ENCODE measurements at regions not wholly inside any gene's neighbourhood (a gene's known extent, or its start where the extent isn't known, plus 50 kb on each side); places are given as distances from the start of the nearest gene placed in this dataset.

DNA sequence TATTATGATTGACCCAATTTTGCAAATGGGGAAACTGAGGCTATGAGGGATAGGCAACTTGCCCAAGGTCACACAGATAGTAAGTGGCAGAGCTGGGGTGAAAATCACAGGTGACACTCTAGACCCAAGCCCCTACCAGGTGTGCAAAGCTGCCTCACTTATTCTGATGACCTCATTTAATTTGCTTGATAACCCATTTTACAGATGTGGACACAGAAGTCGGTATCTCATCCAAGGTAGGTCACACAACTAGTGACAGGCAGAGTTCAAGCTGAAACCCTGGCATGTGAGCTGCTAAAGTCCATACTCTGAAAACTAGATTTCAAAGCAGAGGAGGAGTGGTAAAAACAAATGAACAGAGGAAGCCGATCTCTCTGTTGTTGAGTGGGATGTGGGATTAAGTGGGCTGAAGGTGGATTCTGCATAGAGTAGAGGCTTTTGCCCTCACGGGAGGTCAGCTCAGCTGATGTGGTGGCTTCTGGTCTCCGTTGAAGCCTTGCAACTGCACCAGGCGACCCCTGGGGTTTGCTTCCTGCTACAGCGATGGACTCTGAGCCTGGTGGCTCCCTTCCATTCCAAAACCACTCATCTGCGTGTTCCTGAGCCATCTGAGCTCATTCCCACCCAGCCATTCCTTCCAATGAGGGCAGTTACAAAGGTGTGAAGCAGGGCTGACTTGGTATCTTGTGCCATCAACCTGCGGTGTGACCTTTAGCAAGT, 164.3 kb upstream of the FHL2 start:
- Histone ChIP-seq H3K27ac (no peak overlapping the region), H3K4me1 (no peaks in the 10 kb centered on the region; the same call in 1 of the 2 replicates), H3K9me3 (no peaks in the 10 kb centered on the region), H3K9ac (no peak overlapping the region), H3K27me3 (no peaks in the 10 kb centered on the region), H4K20me1 (no peaks in the 10 kb centered on the region), H3K36me3 (no peaks in the 10 kb centered on the region), H3K4me3 (no peak overlapping the region), H3K4me2 (no peak overlapping the region)
- TF ChIP-seq Cebpa-rat (IDR thresholded peaks at IDR 0.05), result no peak

DNA sequence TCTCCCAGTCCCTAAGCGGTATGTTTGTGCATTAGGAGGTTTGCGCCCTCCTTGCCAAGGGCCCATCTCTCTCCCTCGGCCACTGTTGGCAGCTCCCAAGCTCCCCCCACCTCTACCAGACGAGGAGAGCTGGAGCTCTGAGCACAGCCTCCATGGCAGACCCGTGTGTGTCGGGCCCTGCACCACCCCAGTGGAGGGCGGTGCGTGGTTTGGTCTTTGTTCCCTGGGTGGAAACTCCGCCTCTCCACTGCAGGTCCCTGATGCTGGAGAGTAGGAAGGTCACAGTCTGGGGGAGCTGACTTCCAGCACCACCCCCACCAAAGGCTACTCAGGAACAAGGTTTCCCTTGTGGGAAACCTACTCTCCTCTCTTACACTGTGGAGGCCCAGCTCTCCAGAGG, 162.6 kb upstream of the FHL2 start:
- Histone ChIP-seq H3K4me1 (no peaks in the 10 kb centered on the region), H4K20me1 (no peaks in the 10 kb centered on the region), H3K9me3 (no peaks in the 10 kb centered on the region), H3K4me2 (no peak overlapping the region), H3K9ac (no peak overlapping the region), H3K27me3 (no peaks in the 10 kb centered on the region), H3K27ac (no peak overlapping the region), H3K4me3 (no peak overlapping the region), H3K36me3 (no peaks in the 10 kb centered on the region)
- TF ChIP-seq Cebpa-rat (IDR thresholded peaks at IDR 0.05), result no peak

DNA sequence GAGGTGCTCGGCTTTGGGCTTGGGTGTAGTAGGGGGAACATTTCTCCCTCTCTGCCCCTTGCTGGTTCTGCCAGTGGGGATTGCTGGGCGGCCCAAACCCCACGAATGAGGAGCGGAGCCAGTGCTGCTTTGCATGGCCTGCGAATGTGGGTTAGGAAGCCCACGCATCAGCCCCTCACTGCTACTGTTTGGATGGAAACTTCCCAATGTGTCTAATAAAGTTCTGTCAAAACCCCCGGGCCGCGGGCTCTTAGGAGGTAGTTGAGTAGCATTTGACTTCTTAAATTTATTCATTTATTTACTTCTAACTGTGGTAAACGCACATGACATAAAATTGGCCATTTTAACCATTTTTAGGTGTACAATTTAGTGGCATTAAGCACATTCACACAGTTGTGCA, 161.3 kb upstream of the FHL2 start:
- H3K36me3 ChIP-seq, result no peaks in the 10 kb centered on the region
- H4K20me1 ChIP-seq, result no peaks in the 10 kb centered on the region
- no peak for TF ChIP-seq Cebpa-rat (IDR thresholded peaks at IDR 0.05)
- no peak overlapping the region for H3K9ac ChIP-seq
- H3K4me3 ChIP-seq, result no peak overlapping the region
- no peaks in the 10 kb centered on the region for H3K4me1 ChIP-seq
- H3K27ac ChIP-seq, result no peak overlapping the region
- H3K4me2 ChIP-seq, result no peak overlapping the region
- no peaks in the 10 kb centered on the region for H3K27me3 ChIP-seq
- no peaks in the 10 kb centered on the region for H3K9me3 ChIP-seq

DNA sequence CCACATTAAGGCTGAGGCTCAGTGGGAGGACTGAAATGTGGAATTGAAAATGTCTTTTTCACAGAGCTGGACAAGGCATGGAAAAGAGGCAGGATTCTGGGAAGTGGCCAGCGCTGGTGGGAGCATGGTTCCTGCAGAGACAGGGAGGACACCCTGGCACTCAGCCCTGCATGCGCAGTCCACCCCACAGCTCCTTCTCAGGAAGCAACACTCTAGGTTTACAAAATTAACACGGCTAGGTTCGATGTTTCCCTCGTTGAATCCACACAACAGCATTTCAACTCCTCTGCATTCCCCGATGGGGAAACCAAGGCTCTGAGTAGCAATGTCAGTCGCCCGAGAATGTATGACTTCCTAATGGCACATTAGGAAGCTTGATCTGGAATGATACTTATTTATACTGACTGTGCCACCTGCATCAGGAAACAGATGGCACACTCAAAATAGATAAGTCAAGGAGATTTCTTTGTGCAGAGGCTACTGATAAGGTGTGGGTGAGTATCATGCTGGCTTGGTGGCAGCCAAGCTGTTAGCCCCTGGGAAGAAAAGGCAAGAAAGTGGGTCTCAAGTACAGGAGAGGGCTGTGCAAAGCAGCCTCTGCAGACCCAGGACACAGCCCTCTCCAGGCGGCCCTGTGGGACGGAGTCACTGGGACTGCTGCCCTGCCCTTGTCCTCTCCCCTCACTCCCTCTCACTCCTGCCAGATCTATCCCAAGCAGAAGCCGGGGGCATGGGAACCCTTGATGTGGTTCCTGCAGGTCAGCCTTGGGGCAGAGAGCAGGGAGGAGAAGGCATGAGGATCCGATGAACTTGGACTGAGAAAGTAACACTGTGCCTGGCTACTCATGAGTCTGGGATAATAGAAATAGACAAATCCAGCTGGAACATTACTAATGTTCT, 158.4 kb upstream of the FHL2 start:
- H4K20me1 ChIP-seq, result no peaks in the 10 kb centered on the region
- no peak for TF ChIP-seq Cebpa-rat (IDR thresholded peaks at IDR 0.05)
- H3K9ac ChIP-seq, result no peak overlapping the region
- no peaks in the 10 kb centered on the region for H3K4me1 ChIP-seq
- no peaks in the 10 kb centered on the region for H3K27me3 ChIP-seq
- no peak overlapping the region for H3K4me2 ChIP-seq
- H3K9me3 ChIP-seq, result no peaks in the 10 kb centered on the region
- no peak overlapping the region for H3K27ac ChIP-seq
- H3K4me3 ChIP-seq, result no peak overlapping the region
- H3K36me3 ChIP-seq, result no peaks in the 10 kb centered on the region

DNA sequence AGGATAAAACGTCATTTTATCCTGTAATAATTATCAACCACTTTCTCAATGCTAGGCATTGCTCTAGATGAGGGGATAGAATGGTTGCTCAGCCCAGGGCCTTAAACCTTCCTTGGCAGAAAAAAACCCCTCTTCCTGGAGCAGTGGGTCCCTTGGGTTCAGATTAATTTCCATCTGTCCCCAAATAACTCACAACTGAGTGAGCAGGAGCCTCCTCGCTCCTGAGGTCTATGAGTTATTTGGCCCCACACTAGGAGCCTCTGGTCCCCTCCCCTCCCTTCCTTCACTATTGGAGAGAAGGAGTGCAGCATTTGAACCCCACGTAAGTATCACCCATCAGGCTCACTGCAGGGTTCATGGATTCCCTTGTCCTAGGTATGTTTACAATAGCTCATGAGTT, 157.5 kb upstream of the FHL2 start:
- no peak overlapping the region for H3K4me2 ChIP-seq
- no peaks in the 10 kb centered on the region for H4K20me1 ChIP-seq
- H3K4me3 ChIP-seq, result no peak overlapping the region
- no peak overlapping the region for H3K27ac ChIP-seq
- H3K27me3 ChIP-seq, result no peaks in the 10 kb centered on the region
- no peak for TF ChIP-seq Cebpa-rat (IDR thresholded peaks at IDR 0.05)
- no peak overlapping the region for H3K9ac ChIP-seq
- no peaks in the 10 kb centered on the region for H3K4me1 ChIP-seq
- no peaks in the 10 kb centered on the region for H3K36me3 ChIP-seq
- H3K9me3 ChIP-seq, result no peaks in the 10 kb centered on the region

DNA sequence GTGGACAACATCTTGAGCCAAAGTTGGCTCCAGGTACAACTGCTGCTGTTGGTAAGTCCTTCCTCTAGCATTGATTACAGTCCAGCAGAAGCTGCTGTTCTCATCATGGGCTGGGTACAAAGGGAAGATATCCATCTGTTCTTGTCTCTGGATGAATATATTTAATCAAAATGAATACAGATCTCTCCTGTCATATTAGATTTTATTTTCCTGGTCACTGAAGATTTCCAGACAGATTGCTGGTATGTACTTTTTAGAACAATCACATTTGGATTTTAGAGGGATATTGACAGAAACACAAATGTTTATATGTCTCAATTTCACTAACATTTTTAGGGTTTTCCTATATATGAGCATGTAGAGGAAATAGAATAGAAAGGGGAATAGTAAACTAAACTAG, 155.4 kb upstream of the FHL2 start:
- Histone ChIP-seq H3K27me3 (no peaks in the 10 kb centered on the region), H3K36me3 (no peaks in the 10 kb centered on the region), H3K9ac (no peak overlapping the region), H3K9me3 (no peaks in the 10 kb centered on the region), H3K4me1 (no peaks in the 10 kb centered on the region), H3K27ac (no peak overlapping the region), H3K4me2 (no peak overlapping the region), H3K4me3 (no peak overlapping the region), H4K20me1 (no peaks in the 10 kb centered on the region)
- TF ChIP-seq Cebpa-rat (IDR thresholded peaks at IDR 0.05), result no peak

DNA sequence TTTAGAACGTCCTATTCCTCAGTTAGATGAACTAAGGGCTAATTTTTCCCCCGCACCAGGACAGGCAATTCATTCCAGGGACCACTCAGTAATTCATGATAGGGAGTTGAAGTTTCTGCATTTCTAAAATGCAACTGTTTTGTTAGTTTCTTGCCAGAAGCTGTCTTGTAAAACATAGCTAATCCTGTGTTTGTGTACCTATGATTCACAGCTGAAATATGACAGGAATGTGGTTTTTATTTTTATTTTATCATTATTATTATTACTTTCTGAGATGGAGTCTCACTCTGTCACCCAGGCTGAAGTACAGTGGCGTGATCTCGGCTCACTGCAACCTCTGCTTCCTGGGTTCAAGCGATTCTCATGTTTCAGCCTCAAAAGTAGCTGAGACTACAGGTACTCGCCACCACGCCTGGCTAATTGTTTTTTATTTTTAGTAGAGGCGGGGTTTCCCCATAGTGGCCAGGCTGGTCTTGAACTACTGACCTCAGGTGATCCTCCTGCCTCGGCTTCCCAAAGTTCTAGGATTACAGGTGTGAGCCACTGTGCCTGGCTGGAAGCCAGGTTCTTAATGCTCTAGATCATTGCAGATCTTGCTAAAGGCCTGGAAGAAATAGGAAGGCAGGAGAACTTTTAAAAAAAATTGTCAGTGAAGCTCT, 154.8 kb upstream of the FHL2 start:
- no peak overlapping the region for H3K9ac ChIP-seq
- H4K20me1 ChIP-seq, result no peaks in the 10 kb centered on the region
- H3K36me3 ChIP-seq, result no peaks in the 10 kb centered on the region
- H3K4me3 ChIP-seq, result no peak overlapping the region
- H3K27me3 ChIP-seq, result no peaks in the 10 kb centered on the region
- no peaks in the 10 kb centered on the region for H3K4me1 ChIP-seq
- no peak for TF ChIP-seq Cebpa-rat (IDR thresholded peaks at IDR 0.05)
- H3K4me2 ChIP-seq, result no peak overlapping the region
- no peak overlapping the region for H3K27ac ChIP-seq
- no peaks in the 10 kb centered on the region for H3K9me3 ChIP-seq

DNA sequence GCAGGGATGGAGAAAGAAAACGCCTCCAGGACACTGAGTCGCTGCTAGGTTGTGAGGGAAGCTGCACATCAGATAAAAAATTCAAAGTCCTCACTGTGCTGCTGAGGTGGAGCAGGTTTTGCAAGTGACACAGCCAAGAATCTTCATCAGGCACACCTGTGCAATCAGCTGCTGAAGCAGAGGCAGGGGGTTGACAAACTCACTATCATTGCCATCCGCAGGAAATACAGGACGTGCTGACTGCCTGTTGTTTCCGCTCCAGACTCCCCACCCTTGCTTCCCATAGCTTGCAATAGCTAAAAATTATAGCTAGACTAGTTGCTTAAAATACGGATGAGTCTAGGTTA, 147.8 kb upstream of the FHL2 start:
- no peaks in the 10 kb centered on the region for H4K20me1 ChIP-seq
- no peaks in the 10 kb centered on the region for H3K9me3 ChIP-seq
- no peaks in the 10 kb centered on the region for H3K27me3 ChIP-seq
- no peaks in the 10 kb centered on the region for H3K36me3 ChIP-seq
- peaks cover 7% of the 10 kb centered on the region for H3K4me1 ChIP-seq
- no peak overlapping the region for H3K4me3 ChIP-seq
- TF ChIP-seq Cebpa-rat (IDR thresholded peaks at IDR 0.05), result no peak
- peak overlapping the region; percentile 31 for H3K4me2 ChIP-seq
- H3K27ac ChIP-seq, result no peak overlapping the region
- H3K9ac ChIP-seq, result no peak overlapping the region

DNA sequence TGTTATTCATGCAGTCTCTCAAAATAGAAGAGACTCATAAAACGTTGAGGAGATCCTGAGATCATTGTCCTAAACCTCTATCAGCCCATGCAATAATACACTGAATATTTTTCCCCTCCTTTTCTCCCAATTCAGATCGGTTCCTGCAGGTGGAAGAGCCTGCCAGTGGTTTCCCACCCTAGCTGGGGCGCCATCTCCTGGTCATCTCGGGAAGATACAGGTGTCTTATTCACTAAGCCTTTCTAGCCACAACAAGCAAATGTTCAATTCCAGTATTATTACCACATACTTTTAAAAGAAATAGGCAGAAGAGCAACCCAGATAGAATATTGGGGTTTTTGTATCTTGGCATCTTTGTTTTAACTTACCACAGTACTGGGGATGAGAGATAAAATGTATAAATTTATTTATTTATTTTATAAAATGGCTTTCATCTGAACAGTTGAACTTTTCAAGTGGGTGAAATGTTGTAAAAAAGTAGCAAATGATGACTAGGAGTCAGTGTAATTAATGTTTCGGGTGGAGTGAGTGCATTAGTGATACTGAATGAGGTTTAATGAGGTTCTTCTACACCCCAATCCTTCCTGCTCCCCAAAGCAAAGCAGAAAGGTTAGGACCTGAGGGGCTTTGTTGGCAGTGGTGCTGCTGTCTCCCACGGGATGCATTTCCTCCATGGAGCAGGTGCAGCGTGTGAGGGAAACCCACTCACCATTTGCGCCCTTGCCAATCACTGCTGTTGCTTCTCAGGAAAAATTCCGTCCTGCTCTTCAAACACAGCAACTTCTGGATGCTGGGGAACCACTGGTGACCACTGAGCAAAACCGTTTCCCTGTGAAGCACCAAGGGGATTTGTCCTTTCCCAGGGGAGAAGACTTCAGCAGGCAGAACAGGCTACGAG, 147.1 kb upstream of the FHL2 start:
- Histone ChIP-seq H3K36me3 (no peaks in the 10 kb centered on the region), H3K27me3 (no peaks in the 10 kb centered on the region), H3K4me1 (peaks cover 7% of the 10 kb centered on the region), H3K9ac (no peak overlapping the region), H3K9me3 (no peaks in the 10 kb centered on the region), H3K27ac (no peak overlapping the region), H4K20me1 (no peaks in the 10 kb centered on the region), H3K4me3 (no peak overlapping the region), H3K4me2 (peak overlapping the region; percentile 31)
- TF ChIP-seq Cebpa-rat (IDR thresholded peaks at IDR 0.05), result no peak
